Gastrocnemius medialis (tissue), 4 donors: ENCODE measurements at regions not wholly inside any gene's neighbourhood (a gene's known extent, or its start where the extent isn't known, plus 50 kb on each side); places are given as distances from the start of the nearest gene placed in this dataset.

Source experiments
- CTCF ChIP-seq, 5 experiments: fragments of 450-650 bp in 3 of 5; fragments of 200-600 bp in 2 of 5; sonication (generic) in 2 of 5; IDR thresholded peaks in 4 of 5; conservative IDR thresholded peaks in 1 of 5; 1 replicate in 4 of 5; 2 replicates in 1 of 5; pipeline ENCODE4 v1.5.1; 2016 to 2019; ENCODE audit warnings: antibody characterized with exemption in 5 of 5, mild to moderate bottlenecking in 3 of 5, moderate library complexity in 3 of 5
- POLR2A ChIP-seq, 2 donors: fragments of 450-650 bp; IDR thresholded peaks; one replicate each; pipeline ENCODE4 v1.6.1; 2017; ENCODE audit warnings: antibody characterized with exemption in 2 of 2, mild to moderate bottlenecking in 2 of 2, moderate library complexity in 2 of 2

GRCh38 chr17:33492731-33493265 is 199.7 kb upstream of the ASIC2 start:
- no peak for TF ChIP-seq CTCF (IDR thresholded peaks at IDR 0.05 in 4 of 5, conservative IDR thresholded peaks at IDR 0.05 in 1 of 5)
- no peak for TF ChIP-seq POLR2A (IDR thresholded peaks at IDR 0.05)
